Sigmoid colon (tissue), 4 donors: ENCODE measurements at regions not wholly inside any gene's neighbourhood (a gene's known extent, or its start where the extent isn't known, plus 50 kb on each side); places are given as distances from the start of the nearest gene placed in this dataset.
"Not testable (repeated sequence)": the region's sequence is repeated elsewhere in the genome, so short reads cannot be mapped to it uniquely, and the experiment has no call there.

Experiments
- CTCF ChIP-seq, 4 experiments: fragments of 450-650 bp in 3 of 4; fragments of 200-600 bp in 1 of 4; IDR thresholded peaks; one replicate each; pipeline ENCODE4 v1.5.1; 2016 to 2019; ENCODE audit warnings: antibody characterized with exemption in 4 of 4, mild to moderate bottlenecking in 3 of 4, moderate library complexity in 2 of 4
- EP300 ChIP-seq, 4 donors: sonication (generic); formaldehyde crosslinking; IDR thresholded peaks; one replicate each; pipeline ENCODE4 v1.6.1; 2017; ENCODE audit warnings: antibody characterized with exemption in 4 of 4

GRCh38 chr4:179365932-179366331, 1923.7 kb upstream of the AGA start:
- not testable (repeated sequence) for TF ChIP-seq CTCF, EP300 (IDR thresholded peaks at IDR 0.05)
